ENCODE measurements at regions not wholly inside any gene's neighbourhood (a gene's known extent, or its start where the extent isn't known, plus 50 kb on each side); places are given as distances from the start of the nearest gene placed in this dataset.
"Not testable (repeated sequence)": the region's sequence is repeated elsewhere in the genome, so short reads cannot be mapped to it uniquely, and the experiment has no call there.

DNA sequence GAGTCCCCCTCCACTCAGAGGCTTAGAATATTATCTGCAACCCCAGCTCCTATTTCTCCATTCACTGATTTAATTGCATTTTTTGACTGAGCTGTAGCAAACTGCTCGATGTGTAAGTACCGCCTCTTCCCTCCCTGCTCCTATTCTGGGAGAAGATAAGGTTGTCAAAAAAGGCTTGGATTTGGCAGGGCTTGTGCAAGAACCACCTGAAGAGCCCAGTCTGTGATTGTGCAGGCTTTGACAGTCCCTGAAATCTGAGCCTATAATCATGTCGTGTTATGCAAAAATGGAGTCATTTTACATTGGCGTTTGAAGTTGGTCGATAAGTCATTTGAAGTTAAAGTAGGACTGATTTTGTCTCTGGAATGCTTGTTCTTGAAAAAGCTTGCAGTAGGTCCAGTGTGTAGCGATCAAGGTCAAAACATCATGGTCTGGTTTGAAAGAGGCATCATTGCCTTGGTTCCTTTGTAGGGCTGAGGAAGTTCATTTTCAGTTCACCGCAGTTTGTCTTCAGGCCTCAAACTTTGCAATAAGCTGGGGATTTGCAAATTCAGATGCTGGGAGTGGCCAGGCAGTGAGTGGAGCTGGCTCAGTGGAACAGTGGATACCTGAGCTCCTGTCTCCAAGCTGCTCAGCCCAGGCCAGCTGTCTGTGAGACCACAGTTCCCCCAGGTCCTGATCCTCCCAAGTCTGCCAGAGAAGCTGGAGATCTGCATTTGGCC, 68.8 kb downstream of the KATNIP start:
- no peak for TF ChIP-seq CTCF (conservative IDR thresholded peaks at IDR 0.05; ENCODE audit: low read depth, low read length)
- DNase-seq (ENCODE audit: low read depth): peak; percentile 24
- H3K4me3 ChIP-seq (ENCODE audit: low read depth, low read length): no peak overlapping the region

GRCh38 chr16:27620541-27620940, 70.6 kb downstream of the KATNIP start:
- DNase-seq (ENCODE audit: low read depth): peak; percentile 48
- TF ChIP-seq CTCF (conservative IDR thresholded peaks at IDR 0.05; ENCODE audit: low read depth, low read length): no peak

DNA sequence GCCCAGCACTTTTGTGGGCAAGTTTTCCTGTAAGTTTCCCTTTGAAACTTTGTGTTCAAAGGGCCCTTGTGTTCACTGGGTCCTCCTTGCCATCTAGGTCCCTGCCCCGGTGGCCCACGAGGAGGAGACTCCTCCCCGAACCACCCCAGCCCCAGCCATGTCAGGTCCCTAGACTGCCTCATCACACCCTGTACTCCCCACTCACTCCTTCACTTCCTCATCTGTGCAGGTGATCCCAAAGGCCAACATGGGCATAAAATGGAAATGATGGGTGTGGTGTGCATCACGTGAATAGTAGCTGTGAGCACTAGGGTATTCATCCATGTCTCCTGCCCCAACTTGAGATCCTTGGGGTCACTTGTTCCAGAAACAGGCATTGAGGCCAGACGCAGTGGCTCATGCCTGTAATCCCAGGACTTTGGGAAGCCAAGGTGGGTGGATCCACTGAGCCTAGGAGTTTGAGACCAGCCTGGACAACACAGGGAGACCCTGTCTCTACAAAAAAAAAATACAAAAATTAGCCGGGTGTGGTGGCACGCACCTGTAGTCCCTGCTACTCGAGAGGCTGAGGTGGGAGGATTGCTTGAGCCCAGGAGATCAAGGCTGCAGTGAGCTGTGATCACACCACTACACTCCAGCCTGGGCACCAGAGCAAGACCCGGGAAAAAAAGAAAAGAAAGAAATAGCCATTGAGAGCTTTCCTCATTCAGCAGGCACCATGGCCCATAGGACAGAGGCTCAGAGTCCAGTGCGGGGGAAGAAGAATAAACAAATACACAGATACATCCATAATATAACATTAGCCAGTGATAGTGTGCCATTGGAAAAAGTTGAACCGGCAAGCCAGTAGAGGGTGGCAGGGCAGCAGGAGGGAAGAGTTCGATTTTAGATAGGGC, 74.5 kb downstream of the KATNIP start:
- no peak overlapping the region for H3K4me3 ChIP-seq (ENCODE audit: low read depth, low read length)
- no peak for DNase-seq (ENCODE audit: low read depth)
- no peak for TF ChIP-seq CTCF (conservative IDR thresholded peaks at IDR 0.05; ENCODE audit: low read depth, low read length)

More at GRCh38 chr16:27620541-27620940, 70.6 kb downstream of the KATNIP start:
- no peak overlapping the region for H3K4me3 ChIP-seq (ENCODE audit: low read depth, low read length)

- TF ChIP-seq CTCF (conservative IDR thresholded peaks at IDR 0.05; ENCODE audit: low read depth, low read length): no peak
Measured at GRCh38 chr16:27625050-27625697, 75.2 kb downstream of the KATNIP start.

GRCh38 chr16:27627136-27627535, 77.2 kb downstream of the KATNIP start:
- TF ChIP-seq CTCF (conservative IDR thresholded peaks at IDR 0.05; ENCODE audit: low read depth, low read length): no peak
- no peak for DNase-seq (ENCODE audit: low read depth)
- no peak overlapping the region for H3K4me3 ChIP-seq (ENCODE audit: low read depth, low read length)

More at GRCh38 chr16:27625050-27625697, 75.2 kb downstream of the KATNIP start:
- H3K4me3 ChIP-seq (ENCODE audit: low read depth, low read length): no peak overlapping the region
- peak; percentile 57 for DNase-seq (ENCODE audit: low read depth)

DNA sequence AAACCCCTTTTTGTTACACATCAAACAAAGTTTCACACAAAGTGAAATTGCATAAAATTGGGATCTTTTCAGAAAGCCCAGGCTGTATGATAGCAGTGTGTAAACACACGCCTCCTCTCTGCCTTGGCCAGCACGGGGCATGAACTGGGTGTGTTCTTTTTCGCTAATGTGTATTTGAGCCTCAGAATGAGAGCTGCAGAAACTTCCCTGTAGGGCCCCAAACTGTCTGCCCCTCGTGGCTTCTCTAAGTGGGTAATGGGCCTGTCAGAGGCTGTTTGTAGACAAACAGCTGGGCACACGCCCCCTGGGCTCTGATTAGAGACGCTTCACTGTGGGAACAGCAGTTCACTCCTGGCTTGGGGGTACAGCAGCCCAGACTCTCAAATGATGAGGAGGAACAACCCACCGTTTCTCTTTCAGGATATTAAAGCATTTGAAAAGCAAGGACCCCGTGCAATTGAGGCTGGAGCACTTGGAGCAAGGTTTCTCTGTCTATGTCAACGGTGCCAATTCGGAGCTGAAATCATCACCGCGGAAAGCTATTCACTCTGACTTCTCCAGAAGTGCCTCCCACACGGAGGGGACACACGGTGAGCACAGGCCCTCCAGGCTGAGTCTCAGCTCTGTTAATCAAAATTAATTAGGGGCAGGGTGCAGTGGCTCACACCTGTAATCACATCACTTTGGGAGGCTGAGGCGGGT, 78.4 kb downstream of the KATNIP start:
- no peak for TF ChIP-seq CTCF (conservative IDR thresholded peaks at IDR 0.05; ENCODE audit: low read depth, low read length)
- no peak for DNase-seq (ENCODE audit: low read depth)
- H3K4me3 ChIP-seq (ENCODE audit: low read depth, low read length): no peak overlapping the region

DNA sequence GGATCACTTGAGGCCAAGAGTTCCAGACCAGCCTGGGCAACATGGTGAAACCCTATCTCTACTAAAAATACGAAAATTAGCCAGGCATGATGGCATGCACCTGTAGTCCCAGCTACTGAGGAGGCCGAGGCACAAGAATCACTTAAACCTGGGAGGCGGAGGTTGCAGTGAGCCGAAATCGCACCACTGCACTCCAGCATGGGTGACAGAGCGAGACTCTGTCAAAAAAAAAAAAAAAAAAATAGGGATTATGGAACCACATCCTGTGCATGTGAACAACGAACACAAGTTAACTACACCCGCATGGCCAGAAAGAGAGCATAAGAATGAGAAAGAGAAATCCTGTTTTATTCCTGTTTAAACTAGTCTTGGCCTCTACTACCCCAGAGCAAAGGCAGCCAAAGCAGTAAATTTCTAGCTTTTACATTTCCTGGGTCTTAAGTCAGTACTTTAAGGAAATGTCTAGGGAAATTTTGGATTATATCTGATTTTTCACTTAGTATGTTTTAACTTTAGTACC, 79.1 kb downstream of the KATNIP start:
- not testable (repeated sequence) for H3K4me3 ChIP-seq (ENCODE audit: low read depth, low read length); DNase-seq (ENCODE audit: low read depth)

Measured in choroid plexus epithelial cell (primary cell).